Thyroid gland (tissue), 4 donors: ENCODE measurements at regions not wholly inside any gene's neighbourhood (a gene's known extent, or its start where the extent isn't known, plus 50 kb on each side); places are given as distances from the start of the nearest gene placed in this dataset.

ENCODE experiments used
- DNase-seq, 2 donors: peaks; one replicate each; pipeline ENCODE4 v3.0.0-alpha.2; 2019
- H3K27ac ChIP-seq, 3 donors: fragments of 200-600 bp; sonication (generic); 1 replicate in 2 of 3; 2 replicates in 1 of 3; pipeline ENCODE4 v1.5.1; 2016 to 2019; ENCODE audit warnings: mild to moderate bottlenecking in 1 of 3, moderate library complexity in 1 of 3
- H3K27me3 ChIP-seq: fragments of 200-600 bp; sonication (generic); one replicate; pipeline ENCODE4 v1.5.1; 2019
- H3K36me3 ChIP-seq, 2 donors: fragments of 200-600 bp; sonication (generic); one replicate each; pipeline ENCODE4 v1.5.1; 2016 to 2019
- H3K4me1 ChIP-seq, 2 donors: fragments of 200-600 bp; sonication (generic); one replicate each; pipeline ENCODE4 v1.5.1; 2017 to 2019
- H3K4me3 ChIP-seq, 3 donors: fragments of 200-600 bp; sonication (generic); replicated peaks in 1 of 3; 1 replicate in 2 of 3; 2 replicates in 1 of 3; pipeline ENCODE4 v1.5.1; 2016; ENCODE audit warnings: mild to moderate bottlenecking in 1 of 3
- H3K9me3 ChIP-seq: fragments of 200-600 bp; sonication (generic); one replicate; pipeline ENCODE4 v1.5.1; 2017
- POLR2A ChIP-seq, 2 donors: fragments of 450-650 bp; IDR thresholded peaks; one replicate each; pipeline ENCODE4 v1.6.1; 2017; ENCODE audit warnings: antibody characterized with exemption in 2 of 2, mild to moderate bottlenecking in 2 of 2, moderate library complexity in 1 of 2
- WGBS, 2 donors: methylation state at CpG; one replicate each; pipeline ENCODE4 v1.1.5; 2017; 5-methylcytosine and 5-hydroxymethylcytosine counted together
- intact Hi-C: fragments of 100-400 bp; cut with DNase I; formaldehyde crosslinking; loops from one replicate; pipeline ENCODE4 v1.15.1; 2023
- TF ChIP-seq, protein P1 (sequence below), 6 experiments: fragments of 200-600 bp in 3 of 6; fragments of 450-650 bp in 3 of 6; sonication (generic) in 3 of 6; IDR thresholded peaks; one replicate each; pipeline ENCODE4 v1.5.1; 2016 to 2019; ENCODE audit warnings: antibody characterized with exemption in 6 of 6, mild to moderate bottlenecking in 2 of 6, inconsistent platforms in 1 of 6, moderate library complexity in 1 of 6

GRCh38 chr15:98439523-98439942 is 208.8 kb upstream of the IGF1R start:
- 72 to 77% methylated on average over 6 of the region's 6 CpGs for WGBS, 2 donors
- no peak for DNase-seq
- Histone ChIP-seq H3K27me3 (no peaks in the 10 kb centered on the region), H3K27ac (no peak overlapping the region), H3K4me1 (no peaks in the 10 kb centered on the region), H3K4me3 (no peak overlapping the region), H3K9me3 (no peaks in the 10 kb centered on the region), H3K36me3 (no peaks in the 10 kb centered on the region)
- TF ChIP-seq, protein P1, sequence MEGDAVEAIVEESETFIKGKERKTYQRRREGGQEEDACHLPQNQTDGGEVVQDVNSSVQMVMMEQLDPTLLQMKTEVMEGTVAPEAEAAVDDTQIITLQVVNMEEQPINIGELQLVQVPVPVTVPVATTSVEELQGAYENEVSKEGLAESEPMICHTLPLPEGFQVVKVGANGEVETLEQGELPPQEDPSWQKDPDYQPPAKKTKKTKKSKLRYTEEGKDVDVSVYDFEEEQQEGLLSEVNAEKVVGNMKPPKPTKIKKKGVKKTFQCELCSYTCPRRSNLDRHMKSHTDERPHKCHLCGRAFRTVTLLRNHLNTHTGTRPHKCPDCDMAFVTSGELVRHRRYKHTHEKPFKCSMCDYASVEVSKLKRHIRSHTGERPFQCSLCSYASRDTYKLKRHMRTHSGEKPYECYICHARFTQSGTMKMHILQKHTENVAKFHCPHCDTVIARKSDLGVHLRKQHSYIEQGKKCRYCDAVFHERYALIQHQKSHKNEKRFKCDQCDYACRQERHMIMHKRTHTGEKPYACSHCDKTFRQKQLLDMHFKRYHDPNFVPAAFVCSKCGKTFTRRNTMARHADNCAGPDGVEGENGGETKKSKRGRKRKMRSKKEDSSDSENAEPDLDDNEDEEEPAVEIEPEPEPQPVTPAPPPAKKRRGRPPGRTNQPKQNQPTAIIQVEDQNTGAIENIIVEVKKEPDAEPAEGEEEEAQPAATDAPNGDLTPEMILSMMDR (IDR thresholded peaks at IDR 0.05), result no peak
- no peak for TF ChIP-seq POLR2A (IDR thresholded peaks at IDR 0.05)
- intact Hi-C loops, result no loop called here

DNA sequence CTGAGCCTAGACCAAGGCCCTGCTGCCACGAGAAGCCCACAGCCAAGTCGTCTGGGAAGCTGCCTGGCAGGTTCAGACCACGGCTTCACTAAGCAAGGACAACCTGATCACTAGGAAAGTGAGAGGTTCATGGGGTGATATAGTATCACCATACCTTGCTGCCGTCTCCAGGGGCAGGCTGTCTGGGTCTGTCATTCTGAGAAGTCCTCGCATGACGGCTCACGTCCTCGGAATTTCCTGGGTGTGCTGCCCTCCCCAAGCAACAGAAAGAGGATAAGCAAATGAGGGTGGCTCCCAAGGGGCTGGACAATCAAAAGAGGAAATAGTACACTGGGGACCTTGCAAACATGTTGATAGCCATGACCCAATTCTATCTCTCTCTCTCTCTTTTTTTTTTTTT is 207.4 kb upstream of the IGF1R start:
- no peak for TF ChIP-seq POLR2A (IDR thresholded peaks at IDR 0.05)
- TF ChIP-seq, protein P1 (IDR thresholded peaks at IDR 0.05), result no peak
- H3K4me1 ChIP-seq, result no peaks in the 10 kb centered on the region
- no peak overlapping the region for H3K27ac ChIP-seq
- no peak for DNase-seq
- WGBS, 2 donors, result 63 to 70% methylated on average over 8 of the region's 8 CpGs
- intact Hi-C loops, result loop anchor here (10.0 kb wide), 1 partner anchor 634 kb away; no protein-coding TSS in a partner anchor
- H3K36me3 ChIP-seq, result no peaks in the 10 kb centered on the region
- H3K4me3 ChIP-seq, result no peak overlapping the region
- H3K9me3 ChIP-seq, result no peaks in the 10 kb centered on the region
- no peaks in the 10 kb centered on the region for H3K27me3 ChIP-seq

- Histone ChIP-seq H3K4me3 (no peak overlapping the region), H3K27ac (no peak overlapping the region), H3K36me3 (no peaks in the 10 kb centered on the region), H3K4me1 (no peaks in the 10 kb centered on the region), H3K9me3 (no peaks in the 10 kb centered on the region), H3K27me3 (no peaks in the 10 kb centered on the region)
- WGBS, 2 donors, result 73 to 80% methylated on average over 5 of the region's 5 CpGs
- no peak for DNase-seq
- TF ChIP-seq, protein P1 (IDR thresholded peaks at IDR 0.05), result no peak
- TF ChIP-seq POLR2A (IDR thresholded peaks at IDR 0.05), result no peak
- intact Hi-C loops, result loop anchor here (10.0 kb wide), 1 partner anchor 633 kb away; no protein-coding TSS in a partner anchor
These were observed 206.7 kb upstream of the IGF1R start for GRCh38 chr15:98441599-98441998.

DNA sequence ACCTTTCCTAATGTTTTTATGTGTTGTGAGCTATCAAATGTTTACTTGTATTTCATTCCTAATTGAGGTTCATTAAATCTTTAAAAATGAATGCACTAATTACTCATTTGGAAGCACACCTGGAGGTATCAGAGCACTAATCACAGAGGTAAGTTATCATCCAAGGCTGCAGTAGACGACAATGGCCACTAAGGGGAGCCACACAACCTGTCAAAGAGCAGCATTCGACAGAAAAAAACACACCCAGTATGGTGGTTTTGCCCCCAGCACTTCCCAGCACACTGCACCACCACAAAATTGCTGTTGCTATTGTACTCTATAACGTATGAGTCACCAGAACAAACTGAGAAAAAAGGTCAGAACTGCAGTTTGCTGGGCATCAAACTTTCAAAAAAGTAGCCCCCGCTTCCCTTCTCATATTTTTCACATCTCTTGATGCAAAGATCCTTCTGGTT is 205.9 kb upstream of the IGF1R start:
- no peaks in the 10 kb centered on the region for H3K9me3 ChIP-seq
- H3K27ac ChIP-seq, result no peak overlapping the region
- H3K4me1 ChIP-seq, result no peaks in the 10 kb centered on the region
- H3K27me3 ChIP-seq, result no peaks in the 10 kb centered on the region
- peak; percentile 59 to 68 for DNase-seq
- H3K4me3 ChIP-seq, result no peak overlapping the region
- no peaks in the 10 kb centered on the region for H3K36me3 ChIP-seq
- WGBS, 2 donors, result 24% methylated on average over 4 of the region's 4 CpGs
- intact Hi-C loops, result loop anchor here (10.0 kb wide), 1 partner anchor 632 kb away; no protein-coding TSS in a partner anchor
- TF ChIP-seq, protein P1 (IDR thresholded peaks at IDR 0.05), result peak; percentile 62 to 81 (median 73)
- TF ChIP-seq POLR2A (IDR thresholded peaks at IDR 0.05), result no peak

- H3K4me3 ChIP-seq, result no peak overlapping the region
- WGBS, 2 donors, result 60 to 69% methylated on average over 3 of the region's 3 CpGs
- DNase-seq, result no peak
- intact Hi-C loops, result loop anchor here (10.0 kb wide), 1 partner anchor 632 kb away; no protein-coding TSS in a partner anchor
- no peaks in the 10 kb centered on the region for H3K4me1 ChIP-seq
- H3K9me3 ChIP-seq, result no peaks in the 10 kb centered on the region
- no peak for TF ChIP-seq POLR2A (IDR thresholded peaks at IDR 0.05)
- TF ChIP-seq, protein P1 (IDR thresholded peaks at IDR 0.05), result no peak
- H3K27ac ChIP-seq, result no peak overlapping the region
- no peaks in the 10 kb centered on the region for H3K27me3 ChIP-seq
- no peaks in the 10 kb centered on the region for H3K36me3 ChIP-seq
These were observed 205.4 kb upstream of the IGF1R start for GRCh38 chr15:98442901-98443300.
